22Rv1 (cell line): ENCODE measurements at regions not wholly inside any gene's neighbourhood (a gene's known extent, or its start where the extent isn't known, plus 50 kb on each side); places are given as distances from the start of the nearest gene placed in this dataset.

Experiments used
- H3K27ac ChIP-seq: fragments of 450-650 bp; 2 replicates; pipeline ENCODE4 v1.5.1; 2017
- CTCF ChIP-seq: fragments of 450-650 bp; IDR thresholded peaks from 2 replicates; pipeline ENCODE4 v1.5.1; 2017; ENCODE audit warnings: mild to moderate bottlenecking
- ZFX ChIP-seq: fragments of 450-650 bp; IDR thresholded peaks from 2 replicates; pipeline ENCODE4 v1.6.1; 2017; ENCODE audit warnings: antibody characterized with exemption, borderline replicate concordance

- TF ChIP-seq ZFX (no peak), CTCF (no peak)
- H3K27ac ChIP-seq, result no peak overlapping the region
Observed at GRCh38 chr5:15376088-15376487, 123.9 kb upstream of the FBXL7 start.

GRCh38 chr5:15375559-15375958 is 124.4 kb upstream of the FBXL7 start:
- no peak for TF ChIP-seq ZFX
- TF ChIP-seq CTCF, result no peak
- no peak overlapping the region for H3K27ac ChIP-seq

DNA sequence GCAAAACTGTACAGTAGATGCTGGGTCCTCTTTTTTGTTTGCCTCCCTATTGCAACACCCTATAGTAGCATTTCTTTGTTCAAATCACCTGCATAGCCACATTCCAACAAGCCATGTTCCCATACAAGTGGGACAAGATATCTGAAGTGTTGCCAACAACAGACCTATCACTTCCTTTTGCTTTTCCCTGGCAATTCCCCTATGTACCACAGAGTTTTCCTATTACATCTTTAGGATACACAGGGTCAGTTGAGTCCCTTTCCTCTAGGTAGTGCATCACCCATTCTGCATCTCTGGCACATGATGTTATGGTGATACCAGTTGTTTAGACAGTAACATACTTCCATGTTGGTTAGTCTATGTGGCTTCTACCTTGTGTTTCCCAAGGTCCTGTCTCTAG is 125.1 kb upstream of the FBXL7 start:
- TF ChIP-seq ZFX (no peak), CTCF (no peak)

DNA sequence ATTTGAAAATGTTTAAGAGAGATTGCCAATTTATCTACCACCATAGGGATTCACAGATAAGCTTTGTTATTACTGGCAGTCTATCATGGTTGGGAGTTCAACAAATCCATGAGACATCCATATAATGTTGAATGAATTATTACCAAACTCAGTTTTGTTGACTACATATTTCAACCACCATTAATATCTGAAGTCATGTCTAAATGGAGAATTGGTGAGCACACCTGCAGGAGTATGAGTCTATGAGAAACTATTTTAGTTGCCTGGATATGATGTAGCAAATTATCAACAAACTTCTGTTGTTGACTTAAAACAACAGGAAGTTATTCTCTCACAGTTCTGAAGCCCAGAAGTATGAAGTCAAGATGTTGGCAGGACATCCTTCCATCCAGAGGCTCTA is 126.8 kb upstream of the FBXL7 start:
- no peak overlapping the region for H3K27ac ChIP-seq
- TF ChIP-seq CTCF, result no peak
- no peak for TF ChIP-seq ZFX

More for the DNA sequence above, 125.1 kb upstream of the FBXL7 start:
- H3K27ac ChIP-seq, result no peak overlapping the region

- TF ChIP-seq ZFX, result no peak
- TF ChIP-seq CTCF, result no peak
- no peak overlapping the region for H3K27ac ChIP-seq
Observed at GRCh38 chr5:15371184-15371583, 128.8 kb upstream of the FBXL7 start.

DNA sequence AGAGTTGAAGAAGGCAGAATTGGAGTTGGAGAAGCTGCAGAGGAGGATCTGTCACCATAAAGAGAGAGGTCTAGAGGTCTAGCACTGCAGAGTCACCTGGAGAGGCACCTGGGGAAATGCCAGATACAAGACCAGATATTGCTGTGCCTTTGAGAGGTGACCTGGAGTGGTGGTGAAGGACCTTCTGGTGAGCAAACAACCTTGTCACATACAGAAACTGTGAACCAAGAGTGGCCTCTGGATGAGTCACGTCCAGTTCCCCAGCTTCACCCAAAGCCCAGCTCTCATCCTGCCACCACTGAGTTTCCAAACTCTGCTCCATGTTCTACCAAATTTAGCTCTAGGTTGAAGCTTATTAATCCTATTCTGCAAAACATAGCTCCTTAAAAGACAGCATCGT is 131.1 kb upstream of the FBXL7 start:
- TF ChIP-seq ZFX, result no peak
- TF ChIP-seq CTCF, result no peak
- no peak overlapping the region for H3K27ac ChIP-seq

DNA sequence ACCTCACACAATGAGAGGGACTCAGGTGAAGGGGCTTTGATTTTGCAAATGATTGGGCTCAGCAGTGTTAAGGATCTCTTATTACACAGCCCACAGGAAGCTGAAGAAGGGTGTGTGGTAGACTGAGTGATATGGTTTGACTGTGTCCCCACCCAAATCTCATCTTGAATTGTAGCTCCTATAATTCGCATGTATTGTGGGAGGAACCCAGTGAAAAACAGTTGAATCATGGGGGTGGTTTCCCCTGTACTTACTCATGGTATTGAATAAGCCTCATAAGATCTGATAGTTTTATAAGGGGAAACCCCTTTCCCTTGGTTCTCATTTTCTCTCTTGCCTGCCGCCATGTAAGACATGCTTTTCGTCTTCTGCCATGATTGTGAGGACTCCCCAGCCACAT is 132.5 kb upstream of the FBXL7 start:
- no peak for TF ChIP-seq ZFX
- no peak for TF ChIP-seq CTCF
- no peak overlapping the region for H3K27ac ChIP-seq
